Activated naive CD8-positive, alpha-beta T cell treated with anti-CD3 and anti-CD28 coated beads, Interleukin-2, amount 50 U/mL, for 16 hours (primary cell): ENCODE measurements at regions not wholly inside any gene's neighbourhood (a gene's known extent, or its start where the extent isn't known, plus 50 kb on each side); places are given as distances from the start of the nearest gene placed in this dataset.
"Not testable (repeated sequence)": the region's sequence is repeated elsewhere in the genome, so short reads cannot be mapped to it uniquely, and the experiment has no call there.

ENCODE experiments used
- DNase-seq: peaks from one replicate; pipeline ENCODE4 v3.0.0-alpha.2; 2020; ENCODE audit warnings: low read depth, low spot score

GRCh38 chr10:30701451-30702173 lies 72.1 kb upstream of the LYZL2 start:
- peak; percentile 51 for DNase-seq

GRCh38 chr10:30697806-30698205 lies 68.3 kb upstream of the LYZL2 start:
- no peak for DNase-seq

GRCh38 chr10:30697221-30697620 lies 67.7 kb upstream of the LYZL2 start:
- DNase-seq = not testable (repeated sequence)

- DNase-seq = not testable (repeated sequence)
Measured at GRCh38 chr10:30696416-30697185, 67.0 kb upstream of the LYZL2 start.

GRCh38 chr10:30695481-30696236 lies 66.1 kb upstream of the LYZL2 start:
- peak; percentile 39 for DNase-seq

GRCh38 chr10:30694518-30695228 lies 65.1 kb upstream of the LYZL2 start:
- no peak for DNase-seq

GRCh38 chr10:30691639-30692015 lies 62.1 kb upstream of the LYZL2 start:
- no peak for DNase-seq

- not testable (repeated sequence) for DNase-seq
Measured at GRCh38 chr10:30690948-30691638, 61.5 kb upstream of the LYZL2 start.

- no peak for DNase-seq
Measured at GRCh38 chr10:30688456-30688855, 58.9 kb upstream of the LYZL2 start.

- DNase-seq = peak; percentile 68
Measured at GRCh38 chr10:30687698-30688213, 58.2 kb upstream of the LYZL2 start.

GRCh38 chr10:30686708-30687107 lies 57.2 kb upstream of the LYZL2 start:
- DNase-seq = no peak

- DNase-seq = no peak
Measured at GRCh38 chr10:30683496-30683895, 53.9 kb upstream of the LYZL2 start.

GRCh38 chr10:30682377-30683199 lies 53.0 kb upstream of the LYZL2 start:
- not testable (repeated sequence) for DNase-seq

GRCh38 chr10:30680908-30681307 lies 51.4 kb upstream of the LYZL2 start:
- no peak for DNase-seq
